Forelimb muscle (tissue), 1 donor: ENCODE measurements at regions not wholly inside any gene's neighbourhood (a gene's known extent, or its start where the extent isn't known, plus 50 kb on each side); places are given as distances from the start of the nearest gene placed in this dataset.
A peak's percentile ranks its signal among the peaks of the same experiment; 100 is the strongest.

ENCODE experiments used
- DNase-seq: peaks from one replicate; pipeline ENCODE4 v3.0.0-alpha.2; 2013; ENCODE audit warnings: low read depth

GRCh38 chrX:43505769-43506168 lies 150.3 kb upstream of the MAOA start:
- no peak for DNase-seq

- DNase-seq = no peak
These were observed 147.4 kb upstream of the MAOA start for GRCh38 chrX:43508694-43509093.

- DNase-seq = no peak
These were observed 145.9 kb upstream of the MAOA start for GRCh38 chrX:43510209-43510608.

GRCh38 chrX:43513085-43513484 lies 143.0 kb upstream of the MAOA start:
- DNase-seq = no peak

DNA sequence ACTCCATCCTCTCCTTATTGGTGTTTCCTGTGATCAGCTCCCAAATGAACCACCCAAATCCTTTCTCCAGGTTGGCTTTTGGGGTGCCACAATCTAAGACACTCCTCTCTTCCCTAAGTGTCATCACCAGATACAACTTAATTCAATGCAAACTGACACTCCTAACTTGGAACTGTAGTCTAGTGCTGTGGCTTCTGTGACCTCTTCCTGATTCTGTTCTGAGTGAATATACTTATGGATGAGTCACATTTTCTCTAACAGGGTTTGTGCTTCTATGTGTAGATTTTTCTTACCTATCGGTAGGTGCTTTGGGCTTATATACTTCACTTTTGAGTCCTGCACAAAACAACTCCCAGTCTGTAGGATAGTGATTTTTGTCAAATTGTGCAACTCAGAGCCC lies 141.3 kb upstream of the MAOA start:
- no peak for DNase-seq

DNA sequence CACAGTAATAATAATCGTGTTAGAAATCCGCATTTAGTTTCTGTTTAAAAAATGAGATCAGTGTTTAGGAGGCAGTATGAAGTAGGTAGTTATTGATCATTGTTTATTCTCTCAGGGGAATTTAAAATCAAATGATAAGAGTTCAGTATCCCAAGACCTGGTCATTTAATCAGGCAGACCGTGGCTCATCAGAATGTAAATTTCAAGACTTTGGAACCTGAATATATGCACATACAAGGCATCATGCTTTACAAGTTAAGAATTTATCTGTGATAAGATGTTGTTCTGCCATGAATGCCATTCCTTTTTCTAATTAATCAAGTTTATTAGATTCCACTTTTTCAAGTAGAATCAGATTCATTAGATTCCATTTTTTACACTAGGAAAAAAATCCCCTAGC lies 133.5 kb upstream of the MAOA start:
- no peak for DNase-seq

GRCh38 chrX:43525901-43526610 lies 130.0 kb upstream of the MAOA start:
- no peak for DNase-seq

DNA sequence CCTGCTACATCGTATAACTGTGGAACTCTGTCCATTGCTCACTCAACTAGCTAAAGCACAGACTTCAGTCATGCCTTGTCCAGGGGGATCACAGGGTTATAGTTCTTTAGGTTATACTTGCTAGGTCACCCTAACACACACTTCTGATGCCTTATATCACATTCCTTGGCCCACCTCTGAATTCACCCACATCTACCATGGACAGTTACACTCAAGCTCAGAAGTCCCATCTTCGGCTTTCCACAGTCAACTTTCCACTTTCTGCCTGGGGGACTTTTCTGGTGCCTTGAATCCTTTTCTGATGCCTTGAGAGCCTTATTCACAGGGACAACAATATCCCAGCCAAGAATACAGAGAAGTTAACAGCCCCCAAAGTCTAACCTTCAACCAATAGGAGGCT lies 129.2 kb upstream of the MAOA start:
- DNase-seq = no peak

DNA sequence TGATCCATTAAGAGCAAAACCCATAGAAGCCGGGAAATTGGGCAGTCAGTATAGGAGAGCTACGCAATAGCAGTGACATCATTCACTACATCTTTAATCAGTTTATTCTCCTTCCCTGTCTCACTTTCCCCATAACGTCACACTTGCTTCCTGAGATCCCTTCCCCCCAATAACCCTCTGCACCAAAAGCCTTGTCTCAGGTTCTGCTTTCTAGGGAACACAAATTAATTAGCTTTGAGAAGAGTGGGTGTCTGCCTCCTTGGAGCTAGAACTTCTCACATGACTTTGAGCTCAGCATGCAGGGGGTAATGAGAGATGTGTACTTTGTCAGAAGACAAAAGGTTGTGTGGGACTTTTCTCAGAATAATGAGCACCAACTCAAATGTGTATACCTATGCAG lies 128.3 kb upstream of the MAOA start:
- no peak for DNase-seq

- no peak for DNase-seq
These were observed 125.3 kb upstream of the MAOA start for GRCh38 chrX:43530837-43531236.

GRCh38 chrX:43540318-43540717 lies 115.8 kb upstream of the MAOA start:
- DNase-seq = no peak

DNA sequence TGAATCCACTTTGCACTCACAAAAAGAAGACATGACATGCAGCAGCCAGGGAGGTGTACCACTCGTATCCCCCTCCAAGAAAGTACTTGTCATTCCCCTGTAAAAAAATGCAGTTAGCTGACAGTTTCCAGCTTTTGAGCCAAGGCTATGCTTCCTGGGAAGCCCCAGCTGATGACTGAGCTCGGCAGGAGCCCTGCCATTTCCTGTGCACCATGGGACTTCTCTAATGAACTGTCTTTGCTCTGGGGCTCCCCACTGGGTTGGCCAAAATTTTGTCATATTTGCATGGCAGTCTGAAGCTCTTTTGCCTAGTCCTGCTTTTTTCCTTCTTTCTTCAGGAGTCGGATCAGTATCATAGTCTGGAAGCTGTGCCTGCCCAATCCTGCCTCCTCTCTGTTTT lies 104.5 kb upstream of the MAOA start:
- no peak for DNase-seq

- no peak for DNase-seq
These were observed 103.9 kb upstream of the MAOA start for GRCh38 chrX:43552156-43552555.

DNA sequence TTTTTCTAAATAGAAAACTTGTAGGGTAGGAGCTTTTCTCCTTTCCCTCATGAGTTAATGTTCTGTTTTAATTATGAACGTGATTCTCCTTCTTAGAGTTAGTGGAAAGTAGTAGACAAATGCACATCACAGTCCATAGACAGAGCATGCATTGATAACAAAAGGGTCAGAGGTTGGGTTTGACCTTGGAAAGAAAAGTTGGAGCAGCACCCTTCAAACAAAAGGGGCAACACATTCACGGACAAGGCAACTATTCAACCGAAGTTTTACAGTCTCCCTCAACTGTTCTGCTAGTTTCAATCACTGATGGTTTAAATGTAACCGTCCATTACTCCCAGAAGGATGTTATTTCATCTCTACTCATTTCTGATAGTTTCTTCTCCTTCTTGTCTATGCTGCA lies 103.4 kb upstream of the MAOA start:
- no peak for DNase-seq

DNA sequence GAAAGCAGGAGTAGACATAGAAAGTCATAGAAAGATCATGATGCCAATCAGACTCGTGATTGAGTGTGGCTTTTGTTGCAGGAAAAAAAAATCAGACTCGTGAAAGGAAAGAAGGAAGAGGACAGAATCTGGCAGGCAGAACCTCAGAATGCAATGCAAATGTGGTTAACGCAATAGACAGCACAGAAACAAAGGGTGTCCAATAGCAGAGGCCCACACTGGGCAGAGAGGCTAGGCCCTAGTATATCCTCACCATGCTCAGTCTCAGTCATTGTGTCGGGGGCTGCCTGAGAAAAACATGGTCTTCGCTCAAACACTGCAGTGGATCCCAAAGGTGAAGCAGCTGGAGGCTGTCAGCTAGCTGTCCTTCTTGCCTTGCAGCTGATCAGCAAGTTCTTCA lies 102.8 kb upstream of the MAOA start:
- no peak for DNase-seq

DNA sequence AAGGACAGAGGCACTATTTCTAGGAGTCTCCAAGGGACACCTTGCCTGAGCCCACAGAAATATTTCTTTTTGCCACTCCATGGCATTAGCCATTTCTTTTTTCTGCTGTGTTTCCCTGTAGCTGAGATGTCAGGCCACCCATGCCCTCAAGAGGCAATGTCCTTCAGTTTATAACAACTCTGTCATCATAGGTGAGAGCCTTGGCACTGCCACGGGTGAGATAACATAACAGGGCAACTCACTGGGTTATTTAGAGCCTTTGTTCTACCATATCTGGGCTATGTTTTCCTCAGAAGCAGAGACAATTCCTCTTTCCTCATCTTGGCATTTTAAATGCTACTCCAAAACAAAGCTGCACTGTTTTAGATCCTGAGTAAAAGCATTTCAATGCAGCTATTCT lies 99.9 kb upstream of the MAOA start:
- DNase-seq = no peak

DNA sequence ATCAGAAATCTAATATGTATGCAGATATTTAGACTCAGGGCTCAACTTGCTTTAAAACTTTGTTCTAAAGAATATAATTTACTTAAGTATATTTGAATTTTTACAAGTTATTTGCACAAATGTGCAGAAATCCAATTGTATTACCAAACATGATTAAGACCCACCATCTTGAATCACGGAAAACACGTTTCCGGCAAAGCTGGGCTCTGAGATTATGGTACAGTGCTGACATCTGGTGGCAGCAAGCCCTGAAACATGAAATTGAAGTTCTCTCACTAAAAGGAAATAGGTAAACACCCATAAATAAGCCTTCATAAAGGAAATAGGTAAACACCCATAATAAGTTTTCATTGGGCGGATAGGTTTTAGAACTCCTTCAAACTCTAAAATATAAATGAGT lies 98.3 kb upstream of the MAOA start:
- peak; percentile 17 for DNase-seq

GRCh38 chrX:43559644-43560043 lies 96.5 kb upstream of the MAOA start:
- no peak for DNase-seq

DNA sequence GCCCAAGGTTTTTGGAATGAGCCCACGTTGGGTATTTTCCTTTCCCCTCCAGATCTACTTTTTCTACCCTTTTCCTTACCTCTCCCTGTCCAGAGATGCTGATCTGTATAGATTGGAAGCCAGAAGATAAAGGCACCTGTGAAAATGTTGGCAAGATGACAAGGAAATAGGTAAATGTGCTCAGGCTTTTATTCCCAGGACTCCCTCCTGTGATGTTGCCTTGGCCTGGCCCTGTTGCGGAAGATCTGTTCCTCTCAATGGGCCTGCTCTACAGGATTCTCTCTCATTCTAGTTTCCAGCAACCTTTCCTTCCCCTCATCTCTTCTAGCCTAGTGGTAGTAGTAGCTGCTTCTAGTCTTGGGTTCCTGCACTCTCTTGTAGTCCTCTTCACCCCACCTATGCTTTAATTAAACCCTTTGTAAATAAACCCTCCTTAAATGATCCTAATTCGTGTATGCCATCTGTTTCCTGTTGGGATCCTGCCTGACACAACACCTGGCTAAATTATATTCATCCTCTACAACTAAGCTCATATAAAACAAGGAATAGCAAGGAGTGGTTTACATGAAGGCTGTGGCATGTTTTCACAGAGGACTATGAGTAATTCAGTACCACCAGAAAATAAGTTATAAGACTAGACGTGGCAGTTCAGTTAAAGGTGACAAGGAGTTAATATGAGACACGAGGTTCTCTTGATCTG lies 95.7 kb upstream of the MAOA start:
- DNase-seq = no peak

DNA sequence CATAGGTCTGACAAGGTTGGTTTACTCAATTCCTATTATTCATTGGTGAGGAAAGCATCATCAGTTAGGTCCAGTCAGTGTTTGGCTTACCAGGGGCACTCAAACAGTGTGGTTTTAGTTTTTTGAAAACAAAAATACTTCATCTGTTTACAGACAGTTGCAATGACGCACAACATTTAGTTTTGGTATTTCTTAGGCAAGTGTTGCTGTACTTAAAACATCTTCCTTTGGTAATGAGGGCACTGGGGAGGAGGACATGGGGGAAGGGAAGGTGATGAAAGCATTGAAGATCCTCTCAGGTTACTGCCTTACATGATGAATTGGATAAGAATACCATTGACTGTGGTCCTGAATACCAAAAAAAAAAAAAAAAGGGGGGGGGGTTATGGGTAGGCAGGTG lies 93.7 kb upstream of the MAOA start:
- DNase-seq = no peak

GRCh38 chrX:43564953-43565352 lies 91.1 kb upstream of the MAOA start:
- DNase-seq = no peak

GRCh38 chrX:43566170-43566569 lies 89.9 kb upstream of the MAOA start:
- DNase-seq = no peak

DNA sequence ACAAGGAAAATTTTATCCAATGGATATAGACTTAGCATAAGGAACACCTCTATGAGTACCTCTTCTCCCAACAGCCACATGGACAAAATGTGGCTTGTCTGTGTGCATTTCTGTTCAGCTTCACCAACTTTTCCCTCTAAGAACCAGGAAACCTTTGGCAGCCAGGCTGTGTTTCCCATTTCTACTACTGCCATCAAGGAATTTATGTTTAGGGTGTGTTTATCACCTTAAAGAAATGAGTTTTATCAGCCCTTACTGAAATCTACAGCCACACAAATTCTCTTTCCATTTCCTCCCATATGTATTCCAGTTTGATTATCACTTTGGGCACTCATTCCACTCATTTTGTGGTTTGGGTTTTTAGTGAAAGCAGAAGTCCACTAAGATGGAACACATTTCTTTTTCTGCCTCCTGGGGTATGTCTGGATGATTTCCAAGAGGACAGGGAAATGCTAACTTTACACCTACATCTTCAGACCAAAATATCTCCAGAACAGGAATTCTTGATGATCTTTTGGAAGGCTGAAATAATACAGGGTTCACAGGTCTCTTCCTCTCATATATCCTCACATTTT lies 82.6 kb upstream of the MAOA start:
- DNase-seq = no peak
